Mesothelial cell of epicardium (in vitro differentiated cells): ENCODE measurements at regions not wholly inside any gene's neighbourhood (a gene's known extent, or its start where the extent isn't known, plus 50 kb on each side); places are given as distances from the start of the nearest gene placed in this dataset.
"Not testable (repeated sequence)": the region's sequence is repeated elsewhere in the genome, so short reads cannot be mapped to it uniquely, and the experiment has no call there.

Experiments
- DNase-seq, 2 experiments: peaks; one replicate each; pipeline ENCODE4 v3.0.0; 2021; ENCODE audit warnings: low spot score in 2 of 2; ENCODE audit not compliant: unreplicated experiment in 2 of 2
- H3K27ac Mint-ChIP-seq: 2 replicates; pipeline ENCODE4 v1.8.0; 2021; ENCODE audit warnings: mixed read lengths
- H3K27me3 Mint-ChIP-seq: 2 replicates; pipeline ENCODE4 v1.8.0; 2021; ENCODE audit warnings: low read depth, mixed read lengths
- H3K36me3 Mint-ChIP-seq: 2 replicates; pipeline ENCODE4 v1.8.0; 2021; ENCODE audit warnings: mixed read lengths
- H3K4me1 Mint-ChIP-seq: 2 replicates; pipeline ENCODE4 v1.8.0; 2021; ENCODE audit warnings: mixed read lengths
- H3K4me3 Mint-ChIP-seq: 2 replicates; pipeline ENCODE4 v1.8.0; 2021; ENCODE audit warnings: mild to moderate bottlenecking, moderate library complexity, mixed read lengths
- H3K9me3 Mint-ChIP-seq: 2 replicates; pipeline ENCODE4 v1.8.0; 2021; ENCODE audit warnings: mixed read lengths
- TF ChIP-seq, protein P1 (sequence below): fragments of 200-600 bp; sonication (generic); IDR thresholded peaks from one replicate; pipeline ENCODE4 v1.5.0; 2021; ENCODE audit warnings: antibody characterized with exemption; ENCODE audit not compliant: unreplicated experiment

DNA sequence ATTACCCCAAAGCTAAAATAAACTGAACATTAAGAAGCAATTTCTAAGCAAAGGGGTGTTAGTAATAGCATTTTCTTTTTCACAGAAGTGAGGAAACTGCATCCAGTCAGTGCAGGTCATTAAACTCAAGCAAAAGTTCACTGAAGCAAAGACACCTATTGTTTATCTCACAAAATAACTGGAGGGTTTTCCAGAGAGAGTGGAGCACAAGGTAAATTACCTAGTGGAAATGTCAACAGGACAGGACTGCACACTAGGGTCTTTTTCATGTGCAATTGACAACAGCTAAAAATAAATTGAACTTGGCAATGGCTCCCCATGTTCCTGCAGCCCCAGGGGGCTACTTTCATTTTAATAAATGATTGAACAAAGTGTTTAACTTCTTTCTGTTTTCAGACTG lies 742.0 kb downstream of the GALC start:
- no peak overlapping the region for H3K27ac Mint-ChIP-seq
- H3K4me3 Mint-ChIP-seq = no peak overlapping the region
- H3K36me3 Mint-ChIP-seq = peaks cover 3% of the 10 kb centered on the region
- H3K9me3 Mint-ChIP-seq = peaks cover 10% of the 10 kb centered on the region
- TF ChIP-seq, protein P1, sequence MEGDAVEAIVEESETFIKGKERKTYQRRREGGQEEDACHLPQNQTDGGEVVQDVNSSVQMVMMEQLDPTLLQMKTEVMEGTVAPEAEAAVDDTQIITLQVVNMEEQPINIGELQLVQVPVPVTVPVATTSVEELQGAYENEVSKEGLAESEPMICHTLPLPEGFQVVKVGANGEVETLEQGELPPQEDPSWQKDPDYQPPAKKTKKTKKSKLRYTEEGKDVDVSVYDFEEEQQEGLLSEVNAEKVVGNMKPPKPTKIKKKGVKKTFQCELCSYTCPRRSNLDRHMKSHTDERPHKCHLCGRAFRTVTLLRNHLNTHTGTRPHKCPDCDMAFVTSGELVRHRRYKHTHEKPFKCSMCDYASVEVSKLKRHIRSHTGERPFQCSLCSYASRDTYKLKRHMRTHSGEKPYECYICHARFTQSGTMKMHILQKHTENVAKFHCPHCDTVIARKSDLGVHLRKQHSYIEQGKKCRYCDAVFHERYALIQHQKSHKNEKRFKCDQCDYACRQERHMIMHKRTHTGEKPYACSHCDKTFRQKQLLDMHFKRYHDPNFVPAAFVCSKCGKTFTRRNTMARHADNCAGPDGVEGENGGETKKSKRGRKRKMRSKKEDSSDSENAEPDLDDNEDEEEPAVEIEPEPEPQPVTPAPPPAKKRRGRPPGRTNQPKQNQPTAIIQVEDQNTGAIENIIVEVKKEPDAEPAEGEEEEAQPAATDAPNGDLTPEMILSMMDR = no peak
- H3K4me1 Mint-ChIP-seq = no peaks in the 10 kb centered on the region
- no peak for DNase-seq
- H3K27me3 Mint-ChIP-seq = no peaks in the 10 kb centered on the region

DNA sequence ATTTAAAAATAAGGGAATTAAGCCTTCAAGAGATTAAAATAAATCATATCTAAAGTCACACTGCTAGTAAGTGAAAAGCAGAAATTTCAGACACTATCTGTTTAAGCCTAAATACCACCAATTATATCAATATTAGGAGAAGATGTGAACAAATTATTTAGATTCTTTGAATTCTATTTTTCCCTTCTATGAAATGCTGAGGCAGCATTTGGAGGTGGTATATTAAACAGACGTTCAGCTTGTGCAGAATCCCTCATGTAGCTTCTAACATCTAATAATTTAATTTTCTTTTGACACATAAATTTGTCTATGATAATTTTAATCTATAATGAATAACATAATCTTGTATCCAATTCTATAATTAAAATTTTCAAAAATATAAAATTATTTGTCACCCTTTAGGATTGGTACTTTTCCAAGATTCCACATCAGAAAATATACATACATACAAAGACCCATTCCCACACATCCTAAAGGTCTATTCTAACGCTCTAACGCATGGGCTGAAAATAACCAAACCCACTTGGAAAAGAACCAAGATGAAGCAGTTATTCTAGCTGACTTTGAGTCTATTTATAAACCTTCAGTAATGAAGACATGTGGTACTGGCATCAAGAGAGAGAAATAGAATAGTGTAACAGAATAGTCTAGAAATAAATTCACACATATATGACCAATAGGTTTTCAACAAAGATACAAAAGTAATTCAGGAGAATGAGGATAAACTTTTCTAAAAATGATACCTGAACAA lies 751.8 kb downstream of the GALC start:
- H3K4me3 Mint-ChIP-seq = no peak overlapping the region
- peaks cover 40% of the 10 kb centered on the region for H3K27me3 Mint-ChIP-seq
- H3K36me3 Mint-ChIP-seq = no peaks in the 10 kb centered on the region
- peaks cover 9% of the 10 kb centered on the region for H3K4me1 Mint-ChIP-seq
- H3K27ac Mint-ChIP-seq = no peak overlapping the region
- DNase-seq = no peak
- TF ChIP-seq, protein P1 = no peak
- H3K9me3 Mint-ChIP-seq = peaks cover 1% of the 10 kb centered on the region

DNA sequence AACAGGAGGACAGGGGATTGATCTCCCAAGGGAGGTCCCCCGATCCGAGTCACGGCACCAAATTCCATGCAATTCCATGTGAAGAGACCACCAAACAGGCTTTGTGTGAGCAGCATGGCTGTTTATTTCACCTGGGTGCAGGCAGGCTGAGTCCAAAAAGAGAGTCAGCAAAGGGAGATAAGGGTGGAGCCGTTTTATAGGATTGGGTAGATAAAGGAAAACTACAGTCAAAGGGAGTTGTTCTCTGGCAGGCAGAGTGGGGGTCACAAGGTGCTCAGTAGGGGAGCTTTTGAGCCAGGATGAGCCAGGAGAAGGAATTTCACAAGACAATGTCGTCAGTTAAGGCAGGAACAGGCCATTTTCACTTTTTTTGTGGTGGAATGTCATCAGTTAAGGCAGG lies 752.7 kb downstream of the GALC start:
- H3K4me3 Mint-ChIP-seq, H3K9me3 Mint-ChIP-seq, DNase-seq, H3K36me3 Mint-ChIP-seq, H3K27ac Mint-ChIP-seq, H3K4me1 Mint-ChIP-seq: not testable (repeated sequence)
- peaks cover 40% of the 10 kb centered on the region for H3K27me3 Mint-ChIP-seq

DNA sequence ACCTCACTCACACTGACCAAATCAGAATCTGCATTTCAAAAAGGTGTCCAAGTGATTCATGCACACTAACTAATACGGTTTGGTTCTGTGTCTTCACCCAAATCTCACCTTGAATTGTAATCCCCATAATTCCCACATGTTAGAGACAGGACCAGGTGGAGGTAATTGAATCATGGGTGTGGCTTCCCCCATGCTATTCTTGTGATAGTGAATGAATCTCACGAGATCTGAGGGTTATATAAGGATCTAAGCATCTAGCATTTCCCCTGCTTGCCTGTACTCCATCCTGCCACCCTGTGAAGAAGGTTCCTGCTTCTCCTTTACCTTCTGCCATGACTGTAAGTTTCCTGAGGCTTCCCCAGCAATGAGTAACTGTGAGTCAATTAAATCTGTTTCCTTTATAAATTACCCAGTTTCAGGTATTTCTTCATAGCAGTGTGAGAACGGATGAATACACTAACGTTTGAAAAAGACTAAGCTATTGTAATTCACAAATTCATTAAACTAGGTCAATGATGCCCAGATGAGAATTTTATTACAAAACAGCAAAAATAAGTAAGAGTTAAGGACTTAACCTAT lies 759.1 kb downstream of the GALC start:
- no peak overlapping the region for H3K4me3 Mint-ChIP-seq
- no peak for DNase-seq
- H3K4me1 Mint-ChIP-seq = no peaks in the 10 kb centered on the region
- TF ChIP-seq, protein P1 = no peak
- H3K9me3 Mint-ChIP-seq = peaks cover 15% of the 10 kb centered on the region
- H3K27ac Mint-ChIP-seq = no peak overlapping the region
- peaks cover 24% of the 10 kb centered on the region for H3K27me3 Mint-ChIP-seq
- H3K36me3 Mint-ChIP-seq = peaks cover 2% of the 10 kb centered on the region

GRCh38 chr14:87233266-87233665 lies 759.7 kb downstream of the GALC start:
- no peak overlapping the region for H3K4me3 Mint-ChIP-seq
- no peaks in the 10 kb centered on the region for H3K4me1 Mint-ChIP-seq
- DNase-seq = no peak
- TF ChIP-seq, protein P1 = no peak
- no peak overlapping the region for H3K27ac Mint-ChIP-seq
- H3K36me3 Mint-ChIP-seq = peaks cover 2% of the 10 kb centered on the region
- peaks cover 15% of the 10 kb centered on the region for H3K9me3 Mint-ChIP-seq
- H3K27me3 Mint-ChIP-seq = peaks cover 19% of the 10 kb centered on the region

GRCh38 chr14:87231336-87232026 lies 761.5 kb downstream of the GALC start:
- DNase-seq = no peak
- Mint-ChIP-seq H3K27ac (no peak overlapping the region), H3K36me3 (peaks cover 2% of the 10 kb centered on the region), H3K27me3 (peaks cover 2% of the 10 kb centered on the region), H3K4me3 (no peak overlapping the region), H3K9me3 (peaks cover 15% of the 10 kb centered on the region), H3K4me1 (no peaks in the 10 kb centered on the region)
- TF ChIP-seq, protein P1 = no peak
